ENCODE measurements at regions not wholly inside any gene's neighbourhood (a gene's known extent, or its start where the extent isn't known, plus 50 kb on each side); places are given as distances from the start of the nearest gene placed in this dataset.
A peak's percentile ranks its signal among the peaks of the same experiment; 100 is the strongest.

DNA sequence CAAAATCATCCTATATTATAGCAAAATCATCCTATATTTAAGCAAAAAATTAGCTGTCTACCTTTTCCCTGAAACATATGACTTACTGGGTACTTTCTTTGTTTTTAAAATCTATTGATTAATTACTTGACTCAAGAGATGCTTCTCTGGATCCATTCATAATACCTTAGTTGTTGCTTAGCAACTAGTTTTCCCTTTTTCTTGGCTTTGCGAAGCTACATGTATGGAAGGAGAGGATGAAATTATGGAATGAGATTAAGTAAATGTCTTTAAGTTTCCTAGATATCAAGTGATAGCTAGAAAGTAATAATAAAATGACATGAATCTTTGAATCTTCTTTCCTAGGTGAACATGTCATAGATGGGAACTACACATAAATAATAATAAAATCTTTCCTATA, 1033.2 kb upstream of the FAM98A start:
- no peak overlapping the region for H3K4me3 ChIP-seq (ENCODE audit: low read length in 3 of 3)
- H3K27me3 ChIP-seq (ENCODE audit: control insufficient read depth, insufficient read depth, low read length): no peaks in the 10 kb centered on the region
- no peak for TF ChIP-seq CTCF (IDR thresholded peaks at IDR 0.05; ENCODE audit: borderline replicate concordance, extremely low read depth, insufficient read depth)
- intact Hi-C loops (cut with DNase I): no loop called here
- no peak overlapping the region for H3K9ac ChIP-seq (ENCODE audit: low read length in 3 of 3)
- H3K36me3 ChIP-seq (ENCODE audit: control insufficient read depth in 2 of 3, insufficient read depth in 3 of 3, low read length in 3 of 3): no peaks in the 10 kb centered on the region
- no peak overlapping the region for H3K27ac ChIP-seq (ENCODE audit: low read depth in 2 of 2, low read length in 2 of 2)
- H3K4me1 ChIP-seq (ENCODE audit: control insufficient read depth in 2 of 3, insufficient read depth in 2 of 3, low read depth in 1 of 3, low read length in 3 of 3): no peaks in the 10 kb centered on the region
- FAIRE-seq: no peak
- no peak for DNase-seq
- peaks cover 0 to 6% (median 2%) of the 10 kb centered on the region in 3 donors for H3K9me3 ChIP-seq (ENCODE audit: control insufficient read depth in 2 of 3, insufficient read depth in 1 of 3, low read length in 3 of 3)

- Histone ChIP-seq H3K27ac (ENCODE audit: low read depth in 2 of 2, low read length in 2 of 2) (peak overlapping the region; percentile 61 to 77), H3K36me3 (ENCODE audit: control insufficient read depth in 2 of 3, insufficient read depth in 3 of 3, low read length in 3 of 3) (no peaks in the 10 kb centered on the region), H3K27me3 (ENCODE audit: control insufficient read depth, insufficient read depth, low read length) (no peaks in the 10 kb centered on the region), H3K9ac (ENCODE audit: low read length in 3 of 3) (no peak overlapping the region), H3K4me1 (ENCODE audit: control insufficient read depth in 2 of 3, insufficient read depth in 2 of 3, low read depth in 1 of 3, low read length in 3 of 3) (peaks cover 0 to 9% (median 0%) of the 10 kb centered on the region in 3 donors), H3K4me3 (ENCODE audit: low read length in 3 of 3) (peak overlapping the region in 1 of 3 donors; percentile 14), H3K9me3 (ENCODE audit: control insufficient read depth in 2 of 3, insufficient read depth in 1 of 3, low read length in 3 of 3) (peaks cover 0 to 6% (median 2%) of the 10 kb centered on the region in 3 donors)
- FAIRE-seq (peak; percentile 97), DNase-seq (peak in 4 of 5 donors; percentile 32 to 91 (median 60))
- TF ChIP-seq CTCF (IDR thresholded peaks at IDR 0.05; ENCODE audit: borderline replicate concordance, extremely low read depth, insufficient read depth): no peak
- intact Hi-C loops (cut with DNase I): no loop called here
These were observed 1027.9 kb upstream of the FAM98A start for GRCh38 chr2:34627003-34627402.

- H3K4me1 ChIP-seq (ENCODE audit: control insufficient read depth in 2 of 3, insufficient read depth in 2 of 3, low read depth in 1 of 3, low read length in 3 of 3): no peaks in the 10 kb centered on the region
- H3K36me3 ChIP-seq (ENCODE audit: control insufficient read depth in 2 of 3, insufficient read depth in 3 of 3, low read length in 3 of 3): no peaks in the 10 kb centered on the region
- DNase-seq (no peak), FAIRE-seq (no peak)
- H3K27me3 ChIP-seq (ENCODE audit: control insufficient read depth, insufficient read depth, low read length): no peaks in the 10 kb centered on the region
- no peaks in the 10 kb centered on the region for H3K9me3 ChIP-seq (ENCODE audit: control insufficient read depth in 2 of 3, insufficient read depth in 1 of 3, low read length in 3 of 3)
- no peak overlapping the region for H3K27ac ChIP-seq (ENCODE audit: low read depth in 2 of 2, low read length in 2 of 2)
- no peak overlapping the region for H3K4me3 ChIP-seq (ENCODE audit: low read length in 3 of 3)
- TF ChIP-seq CTCF (IDR thresholded peaks at IDR 0.05; ENCODE audit: borderline replicate concordance, extremely low read depth, insufficient read depth): no peak
- no peak overlapping the region for H3K9ac ChIP-seq (ENCODE audit: low read length in 3 of 3)
- intact Hi-C loops (cut with DNase I): no loop called here
These were observed 1005.1 kb upstream of the FAM98A start for GRCh38 chr2:34604164-34604563.

DNA sequence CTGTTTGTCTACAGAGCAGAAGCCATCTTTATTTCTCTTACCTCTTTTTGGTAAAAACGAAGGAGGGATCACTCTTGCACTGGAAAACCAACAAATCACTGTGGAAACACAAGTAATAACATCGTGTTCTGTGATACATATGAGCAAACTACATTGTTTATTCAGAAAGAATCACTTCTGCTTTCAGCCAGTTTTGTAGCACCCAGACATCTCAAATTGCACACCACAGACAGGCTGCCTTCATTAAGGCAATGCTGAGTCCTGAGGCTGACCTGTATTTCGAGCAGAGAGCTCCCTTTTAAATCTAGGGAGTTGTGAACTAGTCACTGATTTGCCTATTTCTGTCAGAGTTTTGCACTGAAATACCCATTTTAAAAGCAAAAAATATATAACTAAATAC, 1003.2 kb upstream of the FAM98A start:
- Histone ChIP-seq H3K36me3 (ENCODE audit: control insufficient read depth in 2 of 3, insufficient read depth in 3 of 3, low read length in 3 of 3) (no peaks in the 10 kb centered on the region), H3K9me3 (ENCODE audit: control insufficient read depth in 2 of 3, insufficient read depth in 1 of 3, low read length in 3 of 3) (no peaks in the 10 kb centered on the region), H3K4me3 (ENCODE audit: low read length in 3 of 3) (no peak overlapping the region), H3K9ac (ENCODE audit: low read length in 3 of 3) (no peak overlapping the region), H3K27me3 (ENCODE audit: control insufficient read depth, insufficient read depth, low read length) (no peaks in the 10 kb centered on the region), H3K27ac (ENCODE audit: low read depth in 2 of 2, low read length in 2 of 2) (no peak overlapping the region), H3K4me1 (ENCODE audit: control insufficient read depth in 2 of 3, insufficient read depth in 2 of 3, low read depth in 1 of 3, low read length in 3 of 3) (no peaks in the 10 kb centered on the region)
- intact Hi-C loops (cut with DNase I): no loop called here
- no peak for TF ChIP-seq CTCF (IDR thresholded peaks at IDR 0.05; ENCODE audit: borderline replicate concordance, extremely low read depth, insufficient read depth)
- FAIRE-seq (no peak), DNase-seq (no peak)

Data from kidney (tissue), 13 donors.